Endothelial cell (in vitro differentiated cells): ENCODE measurements at regions not wholly inside any gene's neighbourhood (a gene's known extent, or its start where the extent isn't known, plus 50 kb on each side); places are given as distances from the start of the nearest gene placed in this dataset.

Source experiments
- DNase-seq: peaks from one replicate; pipeline ENCODE4 v3.0.0; 2021; ENCODE audit warnings: low spot score
- H3K27ac Mint-ChIP-seq: one replicate; pipeline ENCODE4 v1.8.0; 2021; ENCODE audit warnings: mixed read lengths, inconsistent platforms; ENCODE audit not compliant: unreplicated experiment
- H3K27me3 Mint-ChIP-seq: one replicate; pipeline ENCODE4 v1.8.0; 2021; ENCODE audit warnings: mild to moderate bottlenecking, moderate library complexity, mixed read lengths, inconsistent platforms; ENCODE audit not compliant: unreplicated experiment
- H3K36me3 Mint-ChIP-seq: one replicate; pipeline ENCODE4 v1.8.0; 2021; ENCODE audit warnings: mild to moderate bottlenecking, low read depth, mixed read lengths, inconsistent platforms; ENCODE audit not compliant: unreplicated experiment
- H3K4me1 Mint-ChIP-seq: one replicate; pipeline ENCODE4 v1.8.0; 2021; ENCODE audit warnings: mild to moderate bottlenecking, mixed read lengths, inconsistent platforms; ENCODE audit not compliant: unreplicated experiment
- H3K4me3 Mint-ChIP-seq: one replicate; pipeline ENCODE4 v1.8.0; 2021; ENCODE audit warnings: mild to moderate bottlenecking, mixed read lengths, inconsistent platforms; ENCODE audit not compliant: unreplicated experiment
- H3K9me3 Mint-ChIP-seq: one replicate; pipeline ENCODE4 v1.8.0; 2021; ENCODE audit warnings: mixed read lengths, inconsistent platforms; ENCODE audit not compliant: unreplicated experiment
- TF ChIP-seq, protein P1 (sequence below): fragments of 200-600 bp; sonication (generic); IDR thresholded peaks from one replicate; pipeline ENCODE4 v1.5.0; 2021; ENCODE audit warnings: antibody characterized with exemption; ENCODE audit not compliant: unreplicated experiment

GRCh38 chr15:69532856-69533255 lies 80.2 kb downstream of the RPLP1 start:
- no peaks in the 10 kb centered on the region for H3K36me3 Mint-ChIP-seq
- DNase-seq = no peak
- H3K9me3 Mint-ChIP-seq = no peaks in the 10 kb centered on the region
- no peak overlapping the region for H3K27ac Mint-ChIP-seq
- peaks cover 6% of the 10 kb centered on the region for H3K27me3 Mint-ChIP-seq
- H3K4me1 Mint-ChIP-seq = peaks cover 10% of the 10 kb centered on the region
- no peak overlapping the region for H3K4me3 Mint-ChIP-seq
- TF ChIP-seq, protein P1, sequence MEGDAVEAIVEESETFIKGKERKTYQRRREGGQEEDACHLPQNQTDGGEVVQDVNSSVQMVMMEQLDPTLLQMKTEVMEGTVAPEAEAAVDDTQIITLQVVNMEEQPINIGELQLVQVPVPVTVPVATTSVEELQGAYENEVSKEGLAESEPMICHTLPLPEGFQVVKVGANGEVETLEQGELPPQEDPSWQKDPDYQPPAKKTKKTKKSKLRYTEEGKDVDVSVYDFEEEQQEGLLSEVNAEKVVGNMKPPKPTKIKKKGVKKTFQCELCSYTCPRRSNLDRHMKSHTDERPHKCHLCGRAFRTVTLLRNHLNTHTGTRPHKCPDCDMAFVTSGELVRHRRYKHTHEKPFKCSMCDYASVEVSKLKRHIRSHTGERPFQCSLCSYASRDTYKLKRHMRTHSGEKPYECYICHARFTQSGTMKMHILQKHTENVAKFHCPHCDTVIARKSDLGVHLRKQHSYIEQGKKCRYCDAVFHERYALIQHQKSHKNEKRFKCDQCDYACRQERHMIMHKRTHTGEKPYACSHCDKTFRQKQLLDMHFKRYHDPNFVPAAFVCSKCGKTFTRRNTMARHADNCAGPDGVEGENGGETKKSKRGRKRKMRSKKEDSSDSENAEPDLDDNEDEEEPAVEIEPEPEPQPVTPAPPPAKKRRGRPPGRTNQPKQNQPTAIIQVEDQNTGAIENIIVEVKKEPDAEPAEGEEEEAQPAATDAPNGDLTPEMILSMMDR = no peak

DNA sequence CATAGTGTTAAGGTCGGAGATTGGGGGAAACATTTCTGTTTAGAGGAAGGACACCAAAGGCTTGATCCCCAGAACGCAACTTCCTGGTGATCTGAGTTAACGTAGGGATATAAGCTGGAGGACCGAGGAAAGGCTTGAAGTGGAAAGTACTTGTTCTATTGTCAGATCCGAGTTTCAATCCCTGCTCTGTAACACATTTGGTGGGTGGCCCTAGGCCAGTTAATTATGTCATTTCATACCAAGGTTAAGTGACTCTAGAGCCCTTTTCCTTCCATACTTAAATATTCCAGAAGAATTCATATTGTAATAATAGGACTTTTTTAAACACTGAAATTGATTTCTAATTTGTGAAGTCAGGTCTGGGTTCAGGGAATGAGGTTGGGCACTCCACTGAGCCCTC lies 80.9 kb downstream of the RPLP1 start:
- peaks cover 6% of the 10 kb centered on the region for H3K27me3 Mint-ChIP-seq

GRCh38 chr15:69535101-69535638 lies 82.6 kb downstream of the RPLP1 start:
- TF ChIP-seq, protein P1 = no peak
- no peaks in the 10 kb centered on the region for H3K36me3 Mint-ChIP-seq
- no peak overlapping the region for H3K27ac Mint-ChIP-seq
- H3K4me1 Mint-ChIP-seq = peaks cover 5% of the 10 kb centered on the region
- no peak for DNase-seq
- no peaks in the 10 kb centered on the region for H3K9me3 Mint-ChIP-seq
- H3K4me3 Mint-ChIP-seq = no peak overlapping the region
- H3K27me3 Mint-ChIP-seq = no peaks in the 10 kb centered on the region

More for the DNA sequence above, 80.9 kb downstream of the RPLP1 start:
- Mint-ChIP-seq H3K4me1 (peaks cover 10% of the 10 kb centered on the region), H3K9me3 (no peaks in the 10 kb centered on the region), H3K27ac (no peak overlapping the region), H3K36me3 (no peaks in the 10 kb centered on the region), H3K4me3 (no peak overlapping the region)
- DNase-seq = no peak
- TF ChIP-seq, protein P1 = no peak

DNA sequence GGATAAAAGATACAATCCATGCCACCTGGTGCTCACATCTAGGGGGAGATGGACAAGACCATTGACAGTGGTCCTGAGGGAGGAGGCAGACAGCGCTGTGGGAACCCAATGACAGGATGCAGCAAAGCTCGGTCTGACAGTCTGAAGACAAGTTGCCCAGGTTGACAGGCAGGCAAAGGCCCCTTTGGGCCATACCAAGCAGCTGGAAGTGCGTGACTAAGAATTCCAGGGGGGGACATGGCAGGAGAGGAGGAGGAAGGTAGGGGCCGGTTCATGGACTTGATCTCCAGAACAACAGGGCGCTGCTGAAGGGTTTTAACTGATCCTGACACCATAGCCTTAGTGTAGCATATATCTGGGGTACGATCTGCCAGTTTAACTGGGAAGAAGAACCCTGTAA lies 83.4 kb downstream of the RPLP1 start:
- Mint-ChIP-seq H3K4me1 (no peaks in the 10 kb centered on the region), H3K36me3 (no peaks in the 10 kb centered on the region), H3K9me3 (no peaks in the 10 kb centered on the region), H3K27me3 (no peaks in the 10 kb centered on the region), H3K4me3 (no peak overlapping the region), H3K27ac (no peak overlapping the region)
- DNase-seq = no peak
- TF ChIP-seq, protein P1 = no peak

GRCh38 chr15:69536726-69537512 lies 84.3 kb downstream of the RPLP1 start:
- no peaks in the 10 kb centered on the region for H3K9me3 Mint-ChIP-seq
- no peaks in the 10 kb centered on the region for H3K27me3 Mint-ChIP-seq
- H3K27ac Mint-ChIP-seq = no peak overlapping the region
- no peaks in the 10 kb centered on the region for H3K4me1 Mint-ChIP-seq
- DNase-seq = no peak
- no peaks in the 10 kb centered on the region for H3K36me3 Mint-ChIP-seq
- TF ChIP-seq, protein P1 = no peak
- no peak overlapping the region for H3K4me3 Mint-ChIP-seq
